Panc1 (cell line): ENCODE measurements at regions not wholly inside any gene's neighbourhood (a gene's known extent, or its start where the extent isn't known, plus 50 kb on each side); places are given as distances from the start of the nearest gene placed in this dataset.

Experiments used
- ATAC-seq: fragments of 200-7000 bp; cut with Tn5 transposase; 2 replicates; pipeline ENCODE4 v1.9.1; 2020; ENCODE audit warnings: mild to moderate bottlenecking, moderate library complexity
- BruUV-seq: library from RNA; stranded (reverse); fragments of 400-500 nt; replicated peaks from 2 replicates; lab custom pipeline; 2021; lab: Mats Ljungman, UMichigan
- CTCF ChIA-PET: fragments of 300-600 bp; sonication (Branson Sonifier 250); formaldehyde crosslinking; loops from one replicate; lab custom pipeline; 2022; ENCODE audit warnings: antibody characterized with exemption; lab: Charles Lee
- POLR2A ChIA-PET: fragments of 300-600 bp; sonication (Branson Sonifier 250); formaldehyde crosslinking; loops from one replicate; lab custom pipeline; 2022; ENCODE audit warnings: antibody characterized with exemption; lab: Charles Lee
- DNase-seq: peaks from one replicate; pipeline ENCODE4 v3.0.0-alpha.2; 2010; ENCODE audit warnings: low read depth, low spot score
- H3K27ac ChIP-seq: 2 replicates; pipeline ENCODE4 v1.5.1; 2011; ENCODE audit warnings: mild to moderate bottlenecking, low read length, inconsistent platforms
- H3K27me3 ChIP-seq: fragments of 200-500 bp; sonication (Bioruptor generic); 2 replicates; pipeline ENCODE4 v1.6.0; 2014; ENCODE audit warnings: low read length, inconsistent platforms; ENCODE audit not compliant: control insufficient read depth, insufficient read depth
- H3K36me3 ChIP-seq: fragments of 200-500 bp; sonication (Bioruptor generic); 2 replicates; pipeline ENCODE4 v1.5.1; 2014; ENCODE audit warnings: inconsistent platforms, mild to moderate bottlenecking, low read length, moderate library complexity; ENCODE audit not compliant: control insufficient read depth, insufficient read depth
- H3K4me1 ChIP-seq: 2 replicates; pipeline ENCODE4 v1.5.1; 2011; ENCODE audit warnings: inconsistent platforms, mild to moderate bottlenecking, low read length, moderate library complexity; ENCODE audit not compliant: control insufficient read depth, insufficient read depth
- H3K4me3 ChIP-seq, 2 experiments: 2 replicates each; pipeline ENCODE4 v1.5.1; 2011 to 2012; ENCODE audit warnings: low read depth in 2 of 2, low read length in 2 of 2, mild to moderate bottlenecking in 2 of 2, inconsistent platforms in 1 of 2, moderate library complexity in 1 of 2
- H3K9me3 ChIP-seq: fragments of 200-500 bp; sonication (Bioruptor generic); 2 replicates; pipeline ENCODE4 v1.5.1; 2014; ENCODE audit warnings: low read depth, mild to moderate bottlenecking, inconsistent platforms, low read length, moderate library complexity; ENCODE audit not compliant: control insufficient read depth, insufficient read depth
- POLR2AphosphoS5 ChIP-seq: IDR thresholded peaks from 2 replicates; pipeline ENCODE4 v1.6.1; 2012; ENCODE audit warnings: mild to moderate bottlenecking, low read depth, low read length, moderate library complexity
- SIN3A ChIP-seq: IDR thresholded peaks from 2 replicates; pipeline ENCODE4 v1.6.1; 2012; ENCODE audit warnings: low read depth, mild to moderate bottlenecking, low read length, moderate library complexity, borderline replicate concordance; ENCODE audit not compliant: insufficient read depth
- TCF7L2 ChIP-seq: IDR thresholded peaks from 2 replicates; pipeline ENCODE4 v1.6.1; 2011; ENCODE audit warnings: mild to moderate bottlenecking, low read depth, low read length, inconsistent platforms
- in situ Hi-C: cut with HindIII; loops from 2 replicates; pipeline ENCODE4 v1.10.0; 2016; ENCODE audit warnings: low sequenced_read_pairs, low pct_unique_long_range_greater_than_20kb
- intact Hi-C: fragments of 100-400 bp; cut with micrococcal nuclease; formaldehyde crosslinking; loops from one replicate; pipeline ENCODE4 v1.10.0; 2022; ENCODE audit not compliant: unreplicated experiment
- TF ChIP-seq, protein P1 (sequence below): fragments of 450-650 bp; IDR thresholded peaks from 2 replicates; pipeline ENCODE4 v1.5.1; 2017; ENCODE audit warnings: mild to moderate bottlenecking
- TF ChIP-seq, protein P2 (sequence below), 2 experiments: IDR thresholded peaks; 2 replicates each; pipeline ENCODE4 v1.6.1; 2011 to 2012; ENCODE audit warnings: low read depth in 2 of 2, control low read depth in 1 of 2, low read length in 1 of 2, mild to moderate bottlenecking in 1 of 2, moderate library complexity in 1 of 2; ENCODE audit not compliant: insufficient read depth in 1 of 2

- CTCF ChIA-PET: no interaction called here
- POLR2A ChIA-PET: no interaction called here
- TF ChIP-seq, protein P1, sequence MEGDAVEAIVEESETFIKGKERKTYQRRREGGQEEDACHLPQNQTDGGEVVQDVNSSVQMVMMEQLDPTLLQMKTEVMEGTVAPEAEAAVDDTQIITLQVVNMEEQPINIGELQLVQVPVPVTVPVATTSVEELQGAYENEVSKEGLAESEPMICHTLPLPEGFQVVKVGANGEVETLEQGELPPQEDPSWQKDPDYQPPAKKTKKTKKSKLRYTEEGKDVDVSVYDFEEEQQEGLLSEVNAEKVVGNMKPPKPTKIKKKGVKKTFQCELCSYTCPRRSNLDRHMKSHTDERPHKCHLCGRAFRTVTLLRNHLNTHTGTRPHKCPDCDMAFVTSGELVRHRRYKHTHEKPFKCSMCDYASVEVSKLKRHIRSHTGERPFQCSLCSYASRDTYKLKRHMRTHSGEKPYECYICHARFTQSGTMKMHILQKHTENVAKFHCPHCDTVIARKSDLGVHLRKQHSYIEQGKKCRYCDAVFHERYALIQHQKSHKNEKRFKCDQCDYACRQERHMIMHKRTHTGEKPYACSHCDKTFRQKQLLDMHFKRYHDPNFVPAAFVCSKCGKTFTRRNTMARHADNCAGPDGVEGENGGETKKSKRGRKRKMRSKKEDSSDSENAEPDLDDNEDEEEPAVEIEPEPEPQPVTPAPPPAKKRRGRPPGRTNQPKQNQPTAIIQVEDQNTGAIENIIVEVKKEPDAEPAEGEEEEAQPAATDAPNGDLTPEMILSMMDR: no peak
- no peak for TF ChIP-seq SIN3A
- TF ChIP-seq POLR2AphosphoS5: no peak
- no TSS peak for BruUV-seq
- no peak for DNase-seq
- Histone ChIP-seq H3K36me3 (no peaks in the 10 kb centered on the region), H3K9me3 (no peaks in the 10 kb centered on the region), H3K27me3 (no peaks in the 10 kb centered on the region), H3K27ac (no peak overlapping the region), H3K4me1 (no peaks in the 10 kb centered on the region), H3K4me3 (no peak overlapping the region)
- in situ Hi-C loops (no loop called here), intact Hi-C loops (no loop called here)
- ATAC-seq: no peak
Observed at GRCh38 chr9:20125727-20126126, 336.9 kb upstream of the SLC24A2 start.

GRCh38 chr9:20119566-20119965 is 330.7 kb upstream of the SLC24A2 start:
- ChIA-PET POLR2A (no interaction called here), CTCF (no interaction called here)
- Histone ChIP-seq H3K4me3 (no peak overlapping the region), H3K27ac (no peak overlapping the region), H3K36me3 (no peaks in the 10 kb centered on the region), H3K4me1 (no peaks in the 10 kb centered on the region), H3K9me3 (no peaks in the 10 kb centered on the region), H3K27me3 (no peaks in the 10 kb centered on the region)
- ATAC-seq (no peak), DNase-seq (no peak)
- TF ChIP-seq TCF7L2 (no peak), SIN3A (no peak), POLR2AphosphoS5 (no peak)
- TF ChIP-seq, protein P2, sequence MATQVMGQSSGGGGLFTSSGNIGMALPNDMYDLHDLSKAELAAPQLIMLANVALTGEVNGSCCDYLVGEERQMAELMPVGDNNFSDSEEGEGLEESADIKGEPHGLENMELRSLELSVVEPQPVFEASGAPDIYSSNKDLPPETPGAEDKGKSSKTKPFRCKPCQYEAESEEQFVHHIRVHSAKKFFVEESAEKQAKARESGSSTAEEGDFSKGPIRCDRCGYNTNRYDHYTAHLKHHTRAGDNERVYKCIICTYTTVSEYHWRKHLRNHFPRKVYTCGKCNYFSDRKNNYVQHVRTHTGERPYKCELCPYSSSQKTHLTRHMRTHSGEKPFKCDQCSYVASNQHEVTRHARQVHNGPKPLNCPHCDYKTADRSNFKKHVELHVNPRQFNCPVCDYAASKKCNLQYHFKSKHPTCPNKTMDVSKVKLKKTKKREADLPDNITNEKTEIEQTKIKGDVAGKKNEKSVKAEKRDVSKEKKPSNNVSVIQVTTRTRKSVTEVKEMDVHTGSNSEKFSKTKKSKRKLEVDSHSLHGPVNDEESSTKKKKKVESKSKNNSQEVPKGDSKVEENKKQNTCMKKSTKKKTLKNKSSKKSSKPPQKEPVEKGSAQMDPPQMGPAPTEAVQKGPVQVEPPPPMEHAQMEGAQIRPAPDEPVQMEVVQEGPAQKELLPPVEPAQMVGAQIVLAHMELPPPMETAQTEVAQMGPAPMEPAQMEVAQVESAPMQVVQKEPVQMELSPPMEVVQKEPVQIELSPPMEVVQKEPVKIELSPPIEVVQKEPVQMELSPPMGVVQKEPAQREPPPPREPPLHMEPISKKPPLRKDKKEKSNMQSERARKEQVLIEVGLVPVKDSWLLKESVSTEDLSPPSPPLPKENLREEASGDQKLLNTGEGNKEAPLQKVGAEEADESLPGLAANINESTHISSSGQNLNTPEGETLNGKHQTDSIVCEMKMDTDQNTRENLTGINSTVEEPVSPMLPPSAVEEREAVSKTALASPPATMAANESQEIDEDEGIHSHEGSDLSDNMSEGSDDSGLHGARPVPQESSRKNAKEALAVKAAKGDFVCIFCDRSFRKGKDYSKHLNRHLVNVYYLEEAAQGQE (IDR thresholded peaks at IDR 0.05; ENCODE audit: insufficient read depth in 1 of 2, low read depth in 2 of 2, low read length in 1 of 2): no peak
- TF ChIP-seq, protein P1: no peak
- intact Hi-C loops: no loop called here
- BruUV-seq: no TSS peak
- in situ Hi-C loops: no loop called here

DNA sequence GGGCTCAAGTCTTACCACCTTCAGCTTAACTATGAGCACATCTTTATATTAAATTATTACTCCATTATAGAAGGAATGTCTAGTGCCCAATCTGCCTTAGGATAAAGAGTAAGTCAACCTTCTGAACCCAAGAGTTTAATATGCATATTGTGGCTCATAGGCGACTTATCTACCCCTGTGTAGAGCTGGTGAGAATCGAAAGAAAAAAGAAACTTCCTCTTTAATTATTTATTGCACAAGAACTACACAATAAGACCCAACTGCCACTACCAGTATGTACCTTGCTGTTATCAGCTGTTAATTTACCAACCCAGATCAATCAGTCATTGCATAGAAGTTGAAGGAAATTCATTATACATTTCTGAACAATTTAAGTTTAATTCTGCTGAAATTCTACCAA is 329.1 kb upstream of the SLC24A2 start:
- Histone ChIP-seq H3K36me3 (no peaks in the 10 kb centered on the region), H3K27me3 (no peaks in the 10 kb centered on the region), H3K4me1 (no peaks in the 10 kb centered on the region), H3K27ac (no peak overlapping the region), H3K9me3 (no peaks in the 10 kb centered on the region), H3K4me3 (no peak overlapping the region)
- ChIA-PET CTCF (no interaction called here), POLR2A (no interaction called here)
- BruUV-seq: no TSS peak
- TF ChIP-seq SIN3A (no peak), POLR2AphosphoS5 (no peak), TCF7L2 (no peak)
- TF ChIP-seq, protein P2 (IDR thresholded peaks at IDR 0.05; ENCODE audit: insufficient read depth in 1 of 2, low read depth in 2 of 2, low read length in 1 of 2): no peak
- TF ChIP-seq, protein P1: no peak
- no peak for ATAC-seq
- intact Hi-C loops: no loop called here
- in situ Hi-C loops: no loop called here
- no peak for DNase-seq
